NOMO-1 treated with DMSO at 0.1 percent for 48 hours (cell line): ENCODE measurements at regions not wholly inside any gene's neighbourhood (a gene's known extent, or its start where the extent isn't known, plus 50 kb on each side); places are given as distances from the start of the nearest gene placed in this dataset.
A peak's percentile ranks its signal among the peaks of the same experiment; 100 is the strongest.

Experiments
- DNase-seq: peaks from one replicate; lab custom pipeline; 2025; ENCODE audit not compliant: unreplicated experiment; lab: John Stamatoyannopoulos, UW

DNA sequence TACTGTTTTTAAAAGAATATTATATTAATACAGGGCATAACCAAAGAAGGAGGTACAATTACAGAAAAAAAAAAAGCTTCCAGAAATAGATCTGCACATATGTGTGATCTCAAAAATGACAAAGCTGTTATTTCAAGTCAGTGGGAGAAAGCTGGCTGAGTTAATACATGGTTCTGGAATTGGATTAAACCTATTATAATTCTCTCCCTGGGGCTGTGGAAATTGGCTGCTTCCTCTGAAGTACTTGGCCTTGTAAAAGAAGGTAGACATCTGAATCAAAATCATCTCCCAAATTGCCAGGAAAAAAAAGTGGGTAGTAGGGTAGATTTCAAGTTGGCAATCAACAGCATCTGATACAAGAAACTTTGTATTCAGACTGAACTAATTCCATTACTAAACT is 723.9 kb upstream of the ALCAM start:
- no peak for DNase-seq

DNA sequence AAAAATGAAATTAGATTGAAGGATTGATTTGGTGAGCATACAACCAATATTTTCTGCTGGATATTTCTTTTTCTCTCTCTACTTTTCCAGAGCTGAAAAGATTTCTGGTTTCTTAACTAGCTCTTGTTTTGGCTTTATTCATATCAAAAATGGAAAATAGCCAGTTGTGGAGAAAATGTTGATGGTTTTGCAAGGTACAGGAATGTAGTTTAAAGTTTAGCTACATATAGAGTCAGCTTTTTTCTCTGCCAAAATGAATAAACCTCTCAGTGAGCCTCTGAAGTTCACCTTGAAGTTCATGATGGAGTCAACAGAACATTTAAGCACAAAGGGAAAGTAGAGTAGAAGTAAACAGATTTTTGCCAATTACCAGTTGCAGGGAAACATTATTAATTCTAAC is 720.5 kb upstream of the ALCAM start:
- no peak for DNase-seq

DNA sequence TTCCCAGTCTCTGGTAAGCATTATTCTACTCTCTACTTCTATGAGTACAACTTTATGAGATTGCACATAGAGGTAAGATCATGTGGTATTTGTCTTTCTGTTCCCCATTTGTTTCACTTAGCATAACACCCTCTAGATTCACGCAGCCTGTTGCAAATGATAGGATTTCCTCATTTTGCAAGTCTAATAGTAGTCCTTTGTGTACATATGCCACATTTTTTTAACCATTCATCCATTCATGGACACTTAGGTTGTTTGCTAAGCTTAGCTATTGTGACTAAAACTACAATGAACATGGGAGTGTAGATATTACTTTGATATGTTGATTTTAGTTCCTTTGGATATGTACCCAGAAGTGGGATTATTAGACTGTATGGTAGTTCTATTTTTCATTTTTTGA is 717.9 kb upstream of the ALCAM start:
- peak; percentile 2 for DNase-seq

GRCh38 chr3:104669083-104669482 is 697.6 kb upstream of the ALCAM start:
- no peak for DNase-seq

DNA sequence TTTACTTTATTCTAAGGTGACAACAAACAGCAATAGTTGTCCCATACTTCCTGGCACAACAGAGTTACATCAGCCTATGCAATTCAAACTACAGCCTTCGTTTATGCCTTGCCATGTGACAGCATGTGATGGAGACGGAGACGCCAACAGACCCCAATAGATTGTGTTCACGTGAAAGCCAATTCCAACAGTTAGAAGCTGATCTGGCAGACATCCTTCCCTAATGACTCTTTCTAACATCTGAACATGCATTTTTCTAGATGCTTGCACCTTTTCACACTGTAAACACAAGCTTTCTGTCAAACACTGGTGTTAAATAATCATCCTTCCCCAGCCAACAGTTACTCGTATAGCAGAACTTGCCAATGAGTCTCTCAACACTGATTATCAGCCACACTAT is 694.4 kb upstream of the ALCAM start:
- no peak for DNase-seq

DNA sequence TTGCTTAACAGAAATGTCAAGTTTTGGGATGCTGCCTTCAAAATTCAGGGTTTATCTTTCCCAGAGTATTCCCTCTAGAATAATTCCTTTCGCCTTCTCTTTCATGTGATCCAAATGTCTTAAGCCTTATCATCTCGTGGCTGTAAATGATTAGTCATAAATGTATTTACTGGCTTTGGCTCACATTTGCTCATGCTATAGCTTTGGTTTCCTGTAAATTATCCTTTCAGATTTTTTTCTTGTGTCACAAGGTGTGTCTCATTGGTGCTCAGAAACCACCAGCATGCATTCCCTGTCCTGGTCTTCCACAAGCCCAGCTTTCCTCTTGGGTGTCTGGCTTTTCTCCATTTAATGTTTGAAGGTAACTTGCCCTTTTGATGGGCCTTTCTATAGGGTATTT is 692.7 kb upstream of the ALCAM start:
- DNase-seq: no peak

- no peak for DNase-seq
Observed at GRCh38 chr3:104676241-104676640, 690.5 kb upstream of the ALCAM start.

GRCh38 chr3:104677932-104678331 is 688.8 kb upstream of the ALCAM start:
- no peak for DNase-seq

- no peak for DNase-seq
Observed at GRCh38 chr3:104685492-104685891, 681.2 kb upstream of the ALCAM start.

DNA sequence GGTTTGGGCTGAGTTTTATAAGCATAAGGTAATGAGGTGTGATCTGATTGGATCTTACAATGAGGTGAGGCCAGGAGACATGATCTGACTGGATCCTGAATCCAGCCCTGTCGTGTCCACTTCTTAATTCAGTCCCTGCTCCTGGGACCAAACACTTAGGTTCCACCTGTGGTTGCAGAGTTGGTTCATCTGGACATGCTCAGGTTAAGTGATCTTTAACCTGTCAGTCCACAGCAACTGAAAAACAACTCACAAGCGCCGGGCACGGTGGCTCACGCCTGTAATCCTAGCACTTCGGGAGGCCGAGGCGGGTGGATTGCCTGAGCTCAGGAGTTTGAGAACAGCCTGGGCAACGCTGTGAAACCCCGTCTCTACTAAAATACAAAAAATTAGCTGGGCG is 679.3 kb upstream of the ALCAM start:
- DNase-seq: no peak

DNA sequence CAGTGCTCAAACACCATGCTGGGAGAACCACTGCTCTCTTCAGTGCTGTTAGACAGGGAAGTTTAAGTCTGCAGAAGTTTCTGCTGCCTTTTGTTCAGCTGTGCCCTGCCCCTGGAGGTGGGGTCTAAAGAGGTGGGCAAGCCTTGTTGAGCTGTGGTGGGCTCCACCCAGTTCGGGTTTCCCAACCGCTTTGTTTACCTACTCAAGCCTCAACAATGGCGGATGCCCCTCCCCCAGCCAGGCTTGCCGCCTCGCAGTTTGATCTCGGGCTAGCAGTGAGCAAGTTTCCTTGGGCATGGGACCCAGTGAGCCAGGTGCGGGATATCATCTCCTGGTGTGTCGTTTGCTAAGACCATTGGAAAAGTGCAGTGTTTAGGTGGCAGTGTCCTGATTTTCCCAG is 670.2 kb upstream of the ALCAM start:
- DNase-seq: no peak

DNA sequence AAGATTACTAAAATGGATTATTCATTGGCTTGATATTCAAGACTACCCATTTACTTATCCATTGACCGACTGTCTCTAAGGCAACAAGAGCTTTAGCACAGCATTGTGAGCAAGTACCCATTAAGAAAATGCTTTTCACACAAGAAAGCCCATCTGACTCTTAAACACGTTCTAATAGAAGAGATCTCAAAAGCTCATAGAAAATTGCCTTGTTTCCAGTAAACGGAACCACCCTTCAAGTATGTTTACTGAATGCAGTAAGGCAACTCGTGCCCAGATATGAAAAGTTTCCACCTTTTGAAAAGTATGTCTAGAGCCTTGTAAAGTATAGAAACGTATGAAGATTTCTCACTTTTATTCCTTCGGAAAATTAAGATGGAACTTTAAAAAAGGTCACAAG is 655.3 kb upstream of the ALCAM start:
- DNase-seq: no peak

- DNase-seq: no peak
Observed at GRCh38 chr3:104715972-104716371, 650.7 kb upstream of the ALCAM start.

DNA sequence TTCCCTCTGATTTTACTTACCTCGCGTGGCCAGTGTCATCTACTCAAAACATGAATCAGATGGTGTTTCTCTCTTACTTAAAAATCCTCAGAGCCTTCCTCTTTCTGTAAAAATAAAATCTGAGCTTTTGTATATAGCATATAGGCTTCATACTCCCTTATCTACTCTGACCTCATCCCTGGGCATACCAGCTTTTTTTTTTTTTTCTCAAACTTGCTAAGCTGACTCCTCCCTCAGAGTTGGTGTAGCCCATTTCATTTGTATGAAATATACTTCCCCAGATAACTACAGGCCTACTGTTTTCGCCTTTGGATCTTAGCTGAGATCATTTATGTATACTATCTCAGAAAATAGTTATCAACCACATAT is 648.9 kb upstream of the ALCAM start:
- peak; percentile 31 for DNase-seq

GRCh38 chr3:104723000-104723399 is 643.7 kb upstream of the ALCAM start:
- no peak for DNase-seq

DNA sequence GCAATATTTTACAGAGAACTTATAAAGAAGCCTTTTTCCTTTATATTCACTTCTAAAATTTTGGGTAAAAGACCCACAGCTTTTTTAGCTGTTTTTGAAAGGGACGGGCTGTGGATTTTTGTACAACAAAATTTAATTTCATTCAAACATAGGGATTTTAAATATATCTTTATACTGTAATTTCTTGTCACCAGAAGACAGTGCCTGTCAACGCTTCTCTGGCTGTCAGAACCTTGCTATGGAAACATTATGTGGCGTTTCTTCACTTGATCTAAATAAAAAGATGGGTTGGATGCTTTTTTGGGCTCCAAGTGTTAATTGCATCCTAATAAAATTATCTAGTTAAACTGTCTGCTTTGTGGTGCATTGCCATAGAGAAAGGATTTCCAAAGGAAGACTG is 635.6 kb upstream of the ALCAM start:
- no peak for DNase-seq

- DNase-seq: no peak
Observed at GRCh38 chr3:104734627-104735026, 632.1 kb upstream of the ALCAM start.

GRCh38 chr3:104735691-104736090 is 631.0 kb upstream of the ALCAM start:
- DNase-seq: no peak

DNA sequence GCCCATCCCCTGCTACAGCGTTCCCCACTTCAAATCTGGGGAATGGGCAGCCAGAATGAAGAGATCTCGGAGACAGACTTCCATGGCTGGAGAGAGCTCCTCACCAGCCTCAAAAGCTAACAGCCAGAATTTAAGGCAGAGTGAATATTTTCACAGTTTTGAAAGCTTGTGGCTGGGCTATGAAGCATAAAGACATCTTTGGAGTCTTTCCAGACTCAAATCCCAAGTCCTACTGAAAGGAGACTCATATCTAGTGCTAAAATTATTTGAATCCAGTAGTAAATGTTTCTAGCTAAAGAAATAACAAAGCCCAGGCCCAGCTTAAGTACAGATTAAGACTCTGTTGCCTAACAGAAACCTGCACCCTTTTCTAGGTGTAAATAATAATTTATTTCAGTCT is 628.4 kb upstream of the ALCAM start:
- DNase-seq: no peak

GRCh38 chr3:104740874-104741379 is 625.8 kb upstream of the ALCAM start:
- DNase-seq: no peak

GRCh38 chr3:104742044-104742443 is 624.7 kb upstream of the ALCAM start:
- DNase-seq: no peak

DNA sequence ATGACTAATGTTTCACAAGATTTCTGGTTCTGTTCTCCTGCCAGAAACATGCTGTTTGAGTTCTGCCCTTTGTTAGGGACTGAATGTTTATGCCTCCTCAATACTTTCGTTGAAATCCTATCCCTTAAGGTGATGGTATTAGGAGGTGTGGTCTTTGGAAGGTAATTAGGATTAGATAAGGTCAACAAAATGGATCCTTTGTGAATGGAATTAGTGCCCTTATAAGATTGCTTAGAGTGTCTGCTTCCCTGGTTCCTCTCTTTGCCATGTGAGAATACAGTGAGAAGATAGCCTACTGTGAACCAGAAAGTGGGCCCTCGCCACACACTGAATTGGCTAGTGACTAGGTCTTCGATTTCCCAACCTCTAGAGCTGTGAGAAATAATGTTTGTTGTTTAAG is 621.4 kb upstream of the ALCAM start:
- no peak for DNase-seq

DNA sequence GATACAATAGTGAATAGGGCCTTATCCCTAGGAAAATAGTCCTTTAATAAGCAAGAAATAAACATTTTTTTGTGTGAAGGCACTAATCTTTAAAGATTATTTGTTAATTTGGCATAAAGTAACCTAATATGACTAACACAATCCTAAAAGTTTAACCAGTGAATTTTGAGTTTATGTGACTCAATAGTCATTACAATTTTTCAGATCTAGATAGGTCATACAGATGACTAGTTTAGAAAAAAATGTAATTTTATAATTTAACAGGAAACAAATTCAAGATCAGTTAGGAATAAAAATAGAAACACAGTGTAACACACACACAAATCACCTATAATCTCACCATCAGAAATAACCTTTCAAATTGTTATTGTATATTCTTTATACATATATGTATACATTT is 620.7 kb upstream of the ALCAM start:
- DNase-seq: no peak

GRCh38 chr3:104750581-104750980 is 616.1 kb upstream of the ALCAM start:
- DNase-seq: no peak
